ENCODE measurements at regions not wholly inside any gene's neighbourhood (a gene's known extent, or its start where the extent isn't known, plus 50 kb on each side); places are given as distances from the start of the nearest gene placed in this dataset.

GRCh38 chr20:19099596-19100545 lies 112.6 kb upstream of the SLC24A3 start:
- no peak for DNase-seq (ENCODE audit: extremely low read depth, low read depth)
- no peak for TF ChIP-seq CTCF (IDR thresholded peaks at IDR 0.05; ENCODE audit: low read depth, low read length)

- TF ChIP-seq CTCF (IDR thresholded peaks at IDR 0.05; ENCODE audit: low read depth, low read length), result no peak
- DNase-seq (ENCODE audit: extremely low read depth, low read depth), result no peak
Measured at GRCh38 chr20:19100975-19101374, 111.5 kb upstream of the SLC24A3 start.

GRCh38 chr20:19104186-19104585 lies 108.3 kb upstream of the SLC24A3 start:
- no peak for TF ChIP-seq CTCF (IDR thresholded peaks at IDR 0.05; ENCODE audit: low read depth, low read length)
- DNase-seq (ENCODE audit: extremely low read depth, low read depth), result no peak

- DNase-seq (ENCODE audit: extremely low read depth, low read depth), result no peak
- no peak for TF ChIP-seq CTCF (IDR thresholded peaks at IDR 0.05; ENCODE audit: low read depth, low read length)
Measured at GRCh38 chr20:19108155-19108554, 104.3 kb upstream of the SLC24A3 start.

- TF ChIP-seq CTCF (IDR thresholded peaks at IDR 0.05; ENCODE audit: low read depth, low read length), result no peak
- no peak for DNase-seq (ENCODE audit: extremely low read depth, low read depth)
Measured at GRCh38 chr20:19110285-19110684, 102.2 kb upstream of the SLC24A3 start.

GRCh38 chr20:19110881-19111460 lies 101.5 kb upstream of the SLC24A3 start:
- TF ChIP-seq CTCF (IDR thresholded peaks at IDR 0.05; ENCODE audit: low read depth, low read length), result no peak
- DNase-seq (ENCODE audit: extremely low read depth, low read depth), result no peak

- TF ChIP-seq CTCF (IDR thresholded peaks at IDR 0.05; ENCODE audit: low read depth, low read length), result no peak
- DNase-seq (ENCODE audit: extremely low read depth, low read depth), result no peak
Measured at GRCh38 chr20:19112828-19113227, 99.6 kb upstream of the SLC24A3 start.
